Fibroblast of the conjunctiva (primary cell): ENCODE measurements at regions not wholly inside any gene's neighbourhood (a gene's known extent, or its start where the extent isn't known, plus 50 kb on each side); places are given as distances from the start of the nearest gene placed in this dataset.
"Not testable (repeated sequence)": the region's sequence is repeated elsewhere in the genome, so short reads cannot be mapped to it uniquely, and the experiment has no call there.

Source experiments
- DNase-seq: peaks from one replicate; pipeline ENCODE4 v3.0.0-alpha.2; 2010; ENCODE audit warnings: low read depth

DNA sequence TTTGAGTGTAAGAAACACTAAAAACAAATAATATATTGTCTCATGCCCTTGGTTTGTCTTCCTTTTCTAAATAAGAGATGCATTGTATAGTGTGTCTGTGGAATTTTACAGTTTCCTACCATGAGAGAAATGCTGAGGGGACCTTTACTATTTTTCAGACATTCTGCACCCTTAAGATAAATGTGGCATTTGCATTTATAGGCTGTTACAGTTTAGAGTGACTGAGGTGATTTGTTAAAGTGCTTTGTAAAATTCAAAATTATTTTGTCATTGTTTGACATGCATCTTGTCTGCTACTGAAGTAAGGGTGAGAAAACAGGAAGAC, 78.9 kb upstream of the ZSWIM2 start:
- DNase-seq = no peak

DNA sequence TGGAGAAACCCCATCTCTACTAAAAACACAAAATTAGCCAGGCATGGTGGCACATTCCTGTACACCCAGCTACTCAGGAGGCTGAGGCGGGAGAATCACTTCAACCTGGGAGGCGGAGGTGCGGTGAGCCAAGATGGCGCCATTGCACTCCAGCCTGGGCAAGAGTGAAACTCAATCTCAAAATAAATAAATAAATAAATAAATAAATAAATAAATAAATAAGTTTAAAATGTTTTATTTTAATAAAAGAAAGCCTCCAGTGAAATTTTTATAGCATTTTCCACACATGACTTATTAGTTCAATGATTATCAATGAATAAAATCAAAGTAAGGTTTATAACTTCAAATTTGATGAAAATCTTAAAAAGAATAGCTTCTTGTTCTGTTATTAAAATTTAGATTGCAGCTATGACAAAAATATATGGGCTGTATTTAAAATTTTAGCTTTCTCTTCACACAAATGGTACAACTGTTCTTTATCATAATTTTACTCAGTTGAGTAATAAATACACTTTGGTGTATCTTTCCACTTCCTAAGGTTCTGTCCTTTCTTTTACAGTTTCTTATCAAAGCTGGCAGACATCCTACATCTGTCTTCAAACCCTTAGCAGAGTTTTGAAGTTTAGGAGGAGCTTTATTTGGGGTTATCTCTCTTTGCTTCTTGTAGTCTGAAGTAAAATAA, 78.4 kb upstream of the ZSWIM2 start:
- no peak for DNase-seq

DNA sequence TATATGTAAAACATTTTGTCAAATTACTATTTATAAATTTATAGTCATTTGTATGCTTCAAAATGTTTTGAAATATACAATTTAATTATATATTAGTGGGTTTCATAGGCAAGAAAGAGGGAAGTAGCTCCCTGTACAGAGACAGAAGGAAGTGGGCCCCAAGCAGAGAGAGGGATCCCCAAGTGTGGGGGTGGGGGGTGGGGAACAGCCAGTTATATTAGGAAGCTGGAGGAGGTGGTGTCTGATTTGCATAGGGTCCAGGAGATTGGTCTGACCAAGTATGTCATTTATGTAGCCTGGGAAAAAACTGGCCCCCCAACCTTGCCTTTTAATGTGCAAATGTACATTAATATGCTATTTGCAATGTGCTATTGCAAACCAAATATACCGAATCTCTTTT, 76.5 kb upstream of the ZSWIM2 start:
- DNase-seq = no peak

DNA sequence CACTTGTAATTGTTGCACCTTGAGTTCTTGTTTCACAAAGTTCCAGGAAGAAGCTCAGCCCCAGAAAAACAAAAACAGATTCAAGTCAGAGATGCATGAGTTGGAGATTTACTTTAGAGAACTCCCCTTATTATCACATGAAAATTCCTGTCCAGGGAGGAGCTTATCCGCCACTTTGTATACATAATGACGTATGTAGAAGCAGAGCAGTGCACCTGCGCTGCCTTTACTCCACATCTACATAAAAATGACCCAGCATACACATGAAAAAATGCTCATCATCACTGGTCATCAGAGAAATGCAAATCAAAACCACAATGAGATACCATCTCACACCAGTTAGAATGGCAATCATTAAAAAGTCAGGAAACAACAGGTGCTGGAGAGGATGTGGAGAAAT, 73.3 kb upstream of the ZSWIM2 start:
- DNase-seq = not testable (repeated sequence)

DNA sequence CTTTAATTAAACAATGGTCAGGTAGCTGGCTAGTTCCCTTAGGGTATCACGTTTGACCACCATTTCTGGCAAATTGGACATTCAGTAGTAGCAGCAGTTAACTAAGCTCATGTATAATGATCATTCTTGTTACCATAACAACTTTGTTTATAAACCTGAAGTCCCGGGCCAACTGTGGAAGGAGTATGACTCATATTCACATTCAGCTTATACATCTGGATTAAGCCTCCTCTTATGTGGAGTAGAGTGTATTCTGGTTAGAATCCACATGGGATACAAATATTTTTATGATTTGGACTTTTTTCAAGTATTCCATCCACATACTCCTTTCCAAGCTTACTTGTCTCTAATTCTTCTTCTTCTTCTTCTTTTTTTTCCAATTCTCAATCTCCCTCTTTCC, 70.3 kb upstream of the ZSWIM2 start:
- DNase-seq = peak; percentile 75

DNA sequence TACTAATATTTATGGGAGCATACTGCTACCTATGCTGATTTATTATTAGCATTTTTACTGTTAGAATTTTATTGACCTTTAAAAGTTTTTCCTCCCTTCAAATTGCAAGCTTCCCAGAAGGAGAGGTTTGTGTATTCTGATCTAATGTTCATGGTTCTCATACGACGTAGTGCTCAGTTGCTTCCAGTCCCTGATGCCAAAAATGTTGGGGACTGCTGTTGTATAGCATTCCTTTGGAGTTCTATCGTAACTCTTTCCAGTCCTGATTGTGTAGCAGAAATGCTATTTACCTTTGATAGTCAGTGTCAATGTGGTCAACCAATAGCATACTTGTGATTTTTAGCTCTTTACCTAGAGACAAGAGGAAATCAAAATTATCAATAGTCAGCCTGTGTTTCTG, 69.5 kb upstream of the ZSWIM2 start:
- no peak for DNase-seq

DNA sequence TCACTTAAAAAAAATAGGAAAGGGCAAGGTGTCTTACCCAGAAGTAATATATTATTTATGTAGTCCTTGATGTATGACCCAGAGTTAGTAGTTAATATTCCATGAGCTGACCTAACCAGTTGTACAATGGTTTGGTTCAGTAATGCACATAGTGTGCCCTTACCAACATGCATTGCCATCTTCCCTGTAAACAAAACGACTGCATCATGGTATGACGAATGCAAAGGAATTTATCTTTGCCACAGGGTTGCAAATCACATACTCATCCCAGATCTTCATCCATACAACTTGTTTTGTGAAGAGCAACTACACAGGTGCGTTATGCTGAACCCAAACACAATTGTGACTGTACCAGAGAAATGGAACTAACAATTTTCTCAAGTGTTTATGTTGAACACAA, 68.9 kb upstream of the ZSWIM2 start:
- DNase-seq = no peak

DNA sequence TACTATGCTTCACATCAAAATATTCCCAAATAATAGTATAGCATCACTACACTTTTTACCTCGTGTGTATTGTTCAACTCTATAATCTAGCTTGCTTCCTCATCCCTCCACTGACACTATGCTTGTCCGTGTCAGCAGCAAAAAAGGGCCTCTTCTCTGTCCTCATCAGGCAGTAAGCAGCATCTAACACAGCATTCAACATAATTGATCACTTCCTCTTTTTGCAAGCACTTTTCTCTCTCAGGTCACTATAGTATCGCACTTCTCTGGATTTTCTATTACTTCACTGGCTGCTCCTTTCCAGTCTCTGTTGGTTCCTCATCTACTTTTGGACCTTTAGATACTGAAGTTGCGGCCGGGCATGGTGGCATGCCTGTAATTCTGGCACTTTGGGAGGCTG, 64.9 kb upstream of the ZSWIM2 start:
- DNase-seq = no peak

DNA sequence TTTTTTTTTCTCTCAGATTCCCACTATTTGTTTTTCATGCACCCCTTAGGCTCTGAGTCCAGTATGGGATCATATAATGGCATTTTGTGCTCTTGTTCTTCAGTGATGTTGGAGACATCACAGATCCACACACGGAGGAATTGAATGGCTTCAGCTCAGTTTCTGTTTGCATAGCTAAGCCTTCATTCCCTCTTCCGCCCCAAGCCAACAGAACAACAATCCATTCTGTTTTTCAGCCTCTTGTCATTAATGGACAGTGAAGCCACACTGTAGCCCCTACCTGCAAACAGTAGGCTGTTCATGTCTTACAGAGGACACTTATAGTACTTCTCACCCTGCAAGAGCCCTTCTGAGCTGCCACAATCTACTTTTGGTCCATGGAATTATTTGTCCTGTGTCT, 64.0 kb upstream of the ZSWIM2 start:
- no peak for DNase-seq

DNA sequence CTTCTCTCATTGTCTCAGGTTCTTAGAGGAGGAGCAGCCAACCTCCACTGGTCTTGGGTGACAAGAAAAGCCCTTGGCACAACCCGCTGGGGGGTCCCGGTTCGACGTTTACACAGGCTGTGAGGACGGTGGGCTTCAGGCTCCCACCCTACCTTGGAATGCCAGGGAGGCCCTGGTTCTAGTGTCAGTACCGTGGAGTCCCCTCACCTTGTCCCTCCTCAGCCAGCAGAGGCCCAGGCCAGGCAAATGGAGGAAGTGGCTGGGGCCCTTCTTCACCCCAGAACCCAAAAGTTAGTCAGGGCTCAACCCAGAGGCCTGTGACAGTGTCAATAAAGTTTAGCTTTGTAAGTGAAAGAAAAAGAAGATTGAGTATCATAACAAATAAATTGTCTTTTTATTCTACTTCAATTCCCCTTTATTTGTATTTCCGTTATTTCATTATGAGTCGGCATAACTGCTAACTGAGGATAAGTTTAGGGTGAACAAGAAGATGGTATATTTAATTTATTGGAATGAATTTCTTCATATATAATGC, 62.6 kb upstream of the ZSWIM2 start:
- no peak for DNase-seq

DNA sequence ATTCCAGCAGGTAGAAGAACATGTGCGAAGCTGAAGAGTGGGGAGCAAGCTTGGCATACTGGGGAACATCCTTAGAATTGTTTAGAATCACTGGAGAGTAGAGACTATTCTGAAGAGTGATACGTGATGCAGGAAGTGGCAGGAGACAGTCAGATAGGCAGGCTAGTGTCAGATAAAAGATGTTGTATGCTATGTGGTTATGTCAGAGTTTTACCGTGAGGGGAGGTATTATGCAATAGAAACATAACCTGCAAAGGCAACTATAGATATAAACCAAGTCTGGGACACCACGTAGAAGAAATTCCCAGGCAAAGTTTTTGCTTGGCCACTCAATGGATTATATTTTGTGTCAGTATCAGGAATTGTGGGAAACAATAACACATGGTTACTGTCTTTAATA, 62.0 kb upstream of the ZSWIM2 start:
- DNase-seq = no peak

DNA sequence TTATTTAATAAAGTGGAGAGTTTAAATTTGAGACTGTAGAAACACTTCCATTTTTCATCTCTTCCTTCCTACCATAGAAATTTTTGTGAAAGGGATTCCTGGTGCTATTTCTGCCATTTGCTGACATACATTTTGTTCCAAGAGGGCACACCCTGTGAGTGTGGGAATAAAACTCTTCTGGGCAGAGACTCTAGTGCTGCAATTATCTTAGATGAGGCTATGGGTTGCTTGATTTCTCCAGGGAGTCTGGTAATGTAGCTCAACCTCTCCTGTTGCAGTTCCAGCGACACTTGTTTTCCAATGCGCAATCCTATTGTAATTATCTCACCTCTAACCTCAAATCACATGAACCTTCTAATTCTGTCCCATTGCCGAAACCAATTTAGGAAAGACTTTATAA, 60.1 kb upstream of the ZSWIM2 start:
- no peak for DNase-seq

DNA sequence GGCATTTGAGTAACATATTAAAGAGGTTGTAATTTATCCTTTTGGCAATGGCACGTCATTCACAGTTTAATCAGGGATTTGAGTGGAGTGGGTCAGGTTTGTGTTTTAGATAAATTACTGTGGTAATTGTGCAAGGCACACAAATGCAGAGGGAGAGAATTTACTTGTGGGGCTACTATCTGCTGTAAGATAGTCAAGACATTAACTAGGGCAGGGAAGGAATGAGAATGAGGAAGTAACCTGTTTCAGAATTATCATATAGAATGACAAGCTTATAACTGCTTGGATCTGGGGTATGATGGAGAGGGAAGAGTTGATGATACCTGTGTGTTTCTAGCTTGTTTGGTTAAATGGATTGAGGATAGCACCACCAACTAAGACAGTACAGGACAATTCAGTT, 58.9 kb upstream of the ZSWIM2 start:
- no peak for DNase-seq

DNA sequence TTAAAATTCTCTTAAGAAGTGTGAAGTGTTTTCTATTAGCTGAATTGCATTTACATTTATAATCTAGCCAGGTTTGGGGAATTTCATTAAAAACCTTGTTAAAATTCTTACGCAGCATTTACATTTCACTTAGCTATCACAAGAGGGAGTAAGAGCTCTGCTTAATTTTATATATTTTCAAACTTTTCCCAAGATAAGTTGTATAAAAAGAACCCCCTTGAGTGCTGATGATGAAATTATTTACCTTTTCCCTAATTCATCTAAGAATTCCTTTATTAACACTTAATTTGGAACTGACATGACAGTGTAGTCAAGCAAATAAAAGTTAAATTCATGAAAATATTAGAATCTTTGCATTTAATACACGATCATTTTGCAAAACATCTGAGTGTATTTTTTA, 54.2 kb upstream of the ZSWIM2 start:
- no peak for DNase-seq
